CD4-positive, alpha-beta memory T cell (primary cell): ENCODE measurements at regions not wholly inside any gene's neighbourhood (a gene's known extent, or its start where the extent isn't known, plus 50 kb on each side); places are given as distances from the start of the nearest gene placed in this dataset.

Experiments used
- CTCF ChIA-PET: fragments of 350-600 bp; sonication (Branson Sonifier 250); formaldehyde crosslinking; loops from one replicate; lab custom pipeline; 2021; ENCODE audit warnings: inconsistent platforms; ENCODE audit not compliant: partially characterized antibody; lab: Charles Lee
- POLR2A ChIA-PET: fragments of 350-600 bp; sonication (Branson Sonifier 250); formaldehyde crosslinking; loops from one replicate; lab custom pipeline; 2021; ENCODE audit not compliant: partially characterized antibody; lab: Charles Lee
- DNase-seq, 5 donors: peaks; one replicate each; pipeline versions ENCODE4 v3.0.0 to v3.0.0-alpha.2; 2020 to 2022; ENCODE audit warnings: mixed read lengths in 1 of 5
- H3K27ac ChIP-seq: one replicate; pipeline ENCODE4 v1.7.0; 2013; ENCODE audit warnings: low read depth, low read length
- H3K27me3 ChIP-seq: 2 replicates; pipeline ENCODE4 v1.7.0; 2013; ENCODE audit warnings: mild to moderate bottlenecking, low read length, moderate library complexity; ENCODE audit not compliant: insufficient read depth
- H3K36me3 ChIP-seq: 2 replicates; pipeline ENCODE4 v1.7.0; 2013; ENCODE audit warnings: mild to moderate bottlenecking, low read length, moderate library complexity; ENCODE audit not compliant: insufficient read depth
- H3K4me1 ChIP-seq: 2 replicates; pipeline ENCODE4 v1.7.0; 2013; ENCODE audit warnings: mild to moderate bottlenecking, low read length, moderate library complexity; ENCODE audit not compliant: insufficient read depth
- H3K4me3 ChIP-seq, 2 donors: one replicate each; pipeline ENCODE4 v1.7.0; 2013; ENCODE audit warnings: low read length in 2 of 2, mild to moderate bottlenecking in 1 of 2
- H3K9me3 ChIP-seq, 2 donors: one replicate each; pipeline ENCODE4 v1.7.0; 2013; ENCODE audit warnings: low read length in 2 of 2, control low read depth in 1 of 2; ENCODE audit not compliant: control insufficient read depth in 1 of 2
- H3K27ac Mint-ChIP-seq, 7 donors: one replicate each; pipeline ENCODE4 v1.8.0; 2020 to 2021; ENCODE audit warnings: mixed read lengths in 7 of 7, mild to moderate bottlenecking in 6 of 7, inconsistent platforms in 3 of 7, moderate library complexity in 3 of 7
- H3K27me3 Mint-ChIP-seq, 2 donors: one replicate each; pipeline ENCODE4 v1.8.0; 2020 to 2021; ENCODE audit warnings: mixed read lengths in 2 of 2
- H3K36me3 Mint-ChIP-seq, 2 donors: one replicate each; pipeline ENCODE4 v1.8.0; 2020 to 2021; ENCODE audit warnings: mixed read lengths in 2 of 2, inconsistent platforms in 1 of 2, mild to moderate bottlenecking in 1 of 2
- H3K4me1 Mint-ChIP-seq, 4 donors: one replicate each; pipeline ENCODE4 v1.8.0; 2020 to 2021; ENCODE audit warnings: mixed read lengths in 4 of 4, mild to moderate bottlenecking in 1 of 4
- H3K4me3 Mint-ChIP-seq, 8 donors: one replicate each; pipeline ENCODE4 v1.8.0; 2020 to 2021; ENCODE audit warnings: mixed read lengths in 8 of 8, mild to moderate bottlenecking in 7 of 8, moderate library complexity in 6 of 8, inconsistent platforms in 3 of 8
- H3K9me3 Mint-ChIP-seq, 8 donors: one replicate each; pipeline ENCODE4 v1.8.0; 2020 to 2021; ENCODE audit warnings: mixed read lengths in 8 of 8, mild to moderate bottlenecking in 5 of 8, inconsistent platforms in 3 of 8, moderate library complexity in 1 of 8
- intact Hi-C: fragments of 100-400 bp; cut with micrococcal nuclease; formaldehyde crosslinking; loops from one replicate; pipeline ENCODE4 v1.15.1; 2023

GRCh38 chr2:16608661-16609643 lies 56.7 kb downstream of the CYRIA start:
- peak; percentile 75 to 80 (median 78) for DNase-seq
- Mint-ChIP-seq H3K27me3 (peaks cover 5 to 6% of the 10 kb centered on the region in 2 donors), H3K9me3 (no peaks in the 10 kb centered on the region), H3K4me3 (peak overlapping the region; percentile 87 to 97 (median 90)), H3K4me1 (peaks cover 0 to 12% (median under 1%) of the 10 kb centered on the region in 4 donors), H3K36me3 (no peaks in the 10 kb centered on the region), H3K27ac (peak overlapping the region; percentile 20 to 80 (median 72))
- intact Hi-C loops, result loop anchor here (1.0 kb wide), 2 partner anchors 148 to 670 kb away; no protein-coding TSS in a partner anchor
- CTCF ChIA-PET, result interaction anchor here (0.5 to 1.9 kb wide), 23 partner anchors 8 to 1033 kb away, joined by 3 to 29 read pairs (median 4); partner anchors contain the start of gene MYCN
- H3K9me3 ChIP-seq, result no peaks in the 10 kb centered on the region
- H3K27ac ChIP-seq, result no peak overlapping the region
- H3K4me3 ChIP-seq, result peak overlapping the region; percentile 69 to 73
- POLR2A ChIA-PET, result no interaction called here
- H3K36me3 ChIP-seq, result no peaks in the 10 kb centered on the region
- H3K4me1 ChIP-seq, result no peaks in the 10 kb centered on the region
- H3K27me3 ChIP-seq, result no peaks in the 10 kb centered on the region

GRCh38 chr2:16607301-16607700 lies 58.3 kb downstream of the CYRIA start:
- Histone ChIP-seq H3K4me3 (no peak overlapping the region), H3K4me1 (no peaks in the 10 kb centered on the region), H3K27ac (no peak overlapping the region), H3K27me3 (no peaks in the 10 kb centered on the region), H3K36me3 (no peaks in the 10 kb centered on the region), H3K9me3 (no peaks in the 10 kb centered on the region)
- Mint-ChIP-seq H3K27me3 (peaks cover 1 to 3% of the 10 kb centered on the region in 2 donors), H3K27ac (no peak overlapping the region), H3K36me3 (no peaks in the 10 kb centered on the region), H3K4me3 (no peak overlapping the region), H3K4me1 (peaks cover 0 to 12% (median under 1%) of the 10 kb centered on the region in 4 donors), H3K9me3 (no peaks in the 10 kb centered on the region)
- POLR2A ChIA-PET, result no interaction called here
- no peak for DNase-seq
- intact Hi-C loops, result no loop called here
- CTCF ChIA-PET, result interaction anchor here (1.3 kb wide), 1 partner anchor 18 kb away, joined by 3 read pairs; no protein-coding TSS in a partner anchor

- H3K27me3 Mint-ChIP-seq, result peaks cover 3 to 7% of the 10 kb centered on the region in 2 donors
- Histone ChIP-seq H3K27ac (no peak overlapping the region), H3K9me3 (no peaks in the 10 kb centered on the region), H3K4me3 (no peak overlapping the region), H3K36me3 (no peaks in the 10 kb centered on the region), H3K27me3 (no peaks in the 10 kb centered on the region), H3K4me1 (no peaks in the 10 kb centered on the region)
- CTCF ChIA-PET, result no interaction called here
- POLR2A ChIA-PET, result no interaction called here
- H3K27ac Mint-ChIP-seq, result no peak overlapping the region
- H3K4me1 Mint-ChIP-seq, result peaks cover 0 to 7% (median under 1%) of the 10 kb centered on the region in 4 donors
- H3K9me3 Mint-ChIP-seq, result peaks cover 0 to 6% (median 0%) of the 10 kb centered on the region in 8 donors
- no peaks in the 10 kb centered on the region for H3K36me3 Mint-ChIP-seq
- H3K4me3 Mint-ChIP-seq, result no peak overlapping the region
- no peak for DNase-seq
- intact Hi-C loops, result no loop called here
These were observed 61.4 kb downstream of the CYRIA start for GRCh38 chr2:16604236-16604635.

GRCh38 chr2:16591370-16591933 lies 74.2 kb downstream of the CYRIA start:
- CTCF ChIA-PET, result interaction anchor here (1.3 to 3.4 kb wide), 2 partner anchors 9 to 17 kb away, joined by 4 to 9 read pairs; no protein-coding TSS in a partner anchor
- Mint-ChIP-seq H3K27me3 (peaks cover 0 to 3% of the 10 kb centered on the region in 2 donors), H3K4me3 (no peak overlapping the region), H3K9me3 (no peaks in the 10 kb centered on the region), H3K4me1 (no peaks in the 10 kb centered on the region), H3K27ac (no peak overlapping the region), H3K36me3 (no peaks in the 10 kb centered on the region)
- H3K27me3 ChIP-seq, result no peaks in the 10 kb centered on the region
- no peak for DNase-seq
- no peak overlapping the region for H3K27ac ChIP-seq
- H3K4me3 ChIP-seq, result no peak overlapping the region
- POLR2A ChIA-PET, result no interaction called here
- intact Hi-C loops, result no loop called here
- no peaks in the 10 kb centered on the region for H3K9me3 ChIP-seq
- H3K36me3 ChIP-seq, result no peaks in the 10 kb centered on the region
- no peaks in the 10 kb centered on the region for H3K4me1 ChIP-seq

- peaks cover 3% of the 10 kb centered on the region in 2 donors for H3K27me3 Mint-ChIP-seq
- intact Hi-C loops, result no loop called here
- ChIA-PET CTCF (no interaction called here), POLR2A (no interaction called here)
- Histone ChIP-seq H3K4me3 (no peak overlapping the region), H3K4me1 (no peaks in the 10 kb centered on the region), H3K27me3 (no peaks in the 10 kb centered on the region), H3K27ac (no peak overlapping the region), H3K9me3 (no peaks in the 10 kb centered on the region), H3K36me3 (no peaks in the 10 kb centered on the region)
- H3K9me3 Mint-ChIP-seq, result no peaks in the 10 kb centered on the region
- no peaks in the 10 kb centered on the region for H3K36me3 Mint-ChIP-seq
- H3K27ac Mint-ChIP-seq, result no peak overlapping the region
- H3K4me1 Mint-ChIP-seq, result no peaks in the 10 kb centered on the region
- DNase-seq, result no peak
- no peak overlapping the region for H3K4me3 Mint-ChIP-seq
These were observed 76.2 kb downstream of the CYRIA start for GRCh38 chr2:16589465-16589864.

GRCh38 chr2:16588565-16588964 lies 77.1 kb downstream of the CYRIA start:
- Mint-ChIP-seq H3K27me3 (peaks cover 3 to 5% of the 10 kb centered on the region in 2 donors), H3K27ac (no peak overlapping the region), H3K9me3 (no peaks in the 10 kb centered on the region), H3K36me3 (no peaks in the 10 kb centered on the region), H3K4me1 (no peaks in the 10 kb centered on the region), H3K4me3 (no peak overlapping the region)
- no peaks in the 10 kb centered on the region for H3K9me3 ChIP-seq
- H3K4me1 ChIP-seq, result no peaks in the 10 kb centered on the region
- intact Hi-C loops, result no loop called here
- no peak overlapping the region for H3K27ac ChIP-seq
- ChIA-PET POLR2A (no interaction called here), CTCF (no interaction called here)
- no peak overlapping the region for H3K4me3 ChIP-seq
- no peaks in the 10 kb centered on the region for H3K36me3 ChIP-seq
- H3K27me3 ChIP-seq, result no peaks in the 10 kb centered on the region
- no peak for DNase-seq

- H3K4me3 Mint-ChIP-seq, result no peak overlapping the region
- H3K36me3 Mint-ChIP-seq, result no peaks in the 10 kb centered on the region
- H3K27ac Mint-ChIP-seq, result no peak overlapping the region
- no peaks in the 10 kb centered on the region for H3K4me1 Mint-ChIP-seq
- H3K9me3 Mint-ChIP-seq, result no peaks in the 10 kb centered on the region
- Histone ChIP-seq H3K4me1 (no peaks in the 10 kb centered on the region), H3K9me3 (no peaks in the 10 kb centered on the region), H3K27ac (no peak overlapping the region), H3K4me3 (no peak overlapping the region), H3K36me3 (no peaks in the 10 kb centered on the region), H3K27me3 (no peaks in the 10 kb centered on the region)
- intact Hi-C loops, result no loop called here
- no peak for DNase-seq
- POLR2A ChIA-PET, result no interaction called here
- peaks cover 3 to 5% of the 10 kb centered on the region in 2 donors for H3K27me3 Mint-ChIP-seq
- CTCF ChIA-PET, result no interaction called here
These were observed 78.0 kb downstream of the CYRIA start for GRCh38 chr2:16587601-16588000.
